CD14-positive monocyte (primary cell): ENCODE measurements at regions not wholly inside any gene's neighbourhood (a gene's known extent, or its start where the extent isn't known, plus 50 kb on each side); places are given as distances from the start of the nearest gene placed in this dataset.

Experiments
- DNase-seq, 3 donors: peaks; one replicate each; pipeline ENCODE4 v3.0.0-alpha.2; 2011 to 2022
- H2AFZ ChIP-seq: 2 replicates; pipeline ENCODE4 v1.6.0; 2012; ENCODE audit warnings: mild to moderate bottlenecking, low read depth, low read length, inconsistent platforms; ENCODE audit not compliant: insufficient read depth, poor library complexity, severe bottlenecking
- H3K27ac ChIP-seq, 2 donors: 1 replicate in 1 of 2; 2 replicates in 1 of 2; pipeline ENCODE4 v1.5.1; 2012 to 2013; ENCODE audit warnings: low read length in 2 of 2, control low read depth in 1 of 2, inconsistent platforms in 1 of 2, low read depth in 1 of 2, mild to moderate bottlenecking in 1 of 2
- H3K27me3 ChIP-seq, 2 donors: one replicate each; pipeline versions ENCODE4 v1.6.0 to v1.6.1; 2011 to 2013; ENCODE audit warnings: low read length in 2 of 2; ENCODE audit not compliant: control insufficient read depth in 2 of 2, insufficient read depth in 2 of 2
- H3K36me3 ChIP-seq, 2 donors: replicated peaks in 1 of 2; 1 replicate in 1 of 2; 2 replicates in 1 of 2; pipeline versions ENCODE4 v1.5.1 to v1.6.1; 2012 to 2013; ENCODE audit warnings: low read length in 2 of 2, control low read depth in 1 of 2, inconsistent platforms in 1 of 2, mild to moderate bottlenecking in 1 of 2; ENCODE audit not compliant: insufficient read depth in 2 of 2, control insufficient read depth in 1 of 2
- H3K4me1 ChIP-seq, 2 donors: 1 replicate in 1 of 2; 2 replicates in 1 of 2; pipeline versions ENCODE4 v1.5.1 to v1.6.1; 2012 to 2013; ENCODE audit warnings: low read length in 2 of 2, control low read depth in 1 of 2, inconsistent platforms in 1 of 2, mild to moderate bottlenecking in 1 of 2, moderate library complexity in 1 of 2; ENCODE audit not compliant: insufficient read depth in 2 of 2, control insufficient read depth in 1 of 2
- H3K4me2 ChIP-seq: replicated peaks from 2 replicates; pipeline ENCODE3; 2012; ENCODE audit warnings: low read length, moderate library complexity, mild to moderate bottlenecking; ENCODE audit not compliant: poor library complexity, severe bottlenecking; ENCODE audit errors: extremely low read depth
- H3K4me3 ChIP-seq, 3 experiments: fragments of 200-600 bp in 1 of 3; sonication (generic) in 1 of 3; replicated peaks in 1 of 3; 1 replicate in 2 of 3; 2 replicates in 1 of 3; pipeline ENCODE4 v1.5.1; 2011 to 2013; ENCODE audit warnings: low read length in 3 of 3, mild to moderate bottlenecking in 3 of 3, control low read depth in 2 of 3, low read depth in 2 of 3, inconsistent platforms in 1 of 3, moderate library complexity in 1 of 3
- H3K79me2 ChIP-seq: 2 replicates; pipeline ENCODE4 v1.6.0; 2012; ENCODE audit warnings: mild to moderate bottlenecking, control low read depth, inconsistent platforms, low read length, moderate library complexity; ENCODE audit not compliant: insufficient read depth
- H3K9ac ChIP-seq: 2 replicates; pipeline ENCODE4 v1.6.0; 2017; ENCODE audit warnings: low read length, mild to moderate bottlenecking; ENCODE audit not compliant: insufficient read depth, poor library complexity, severe bottlenecking
- H3K9me3 ChIP-seq, 2 donors: replicated peaks in 1 of 2; 1 replicate in 1 of 2; 2 replicates in 1 of 2; pipeline versions ENCODE4 v1.5.1 to v1.6.1; 2012 to 2013; ENCODE audit warnings: low read length in 2 of 2, control low read depth in 1 of 2; ENCODE audit not compliant: control insufficient read depth in 1 of 2, insufficient read depth in 1 of 2
- H4K20me1 ChIP-seq: 2 replicates; pipeline ENCODE4 v1.6.0; 2012; ENCODE audit warnings: mild to moderate bottlenecking, low read length, control low read depth, moderate library complexity; ENCODE audit not compliant: insufficient read depth
- H3K27ac Mint-ChIP-seq, 7 donors: one replicate each; pipeline ENCODE4 v1.8.0; 2020; ENCODE audit warnings: mild to moderate bottlenecking in 7 of 7, mixed read lengths in 7 of 7, moderate library complexity in 6 of 7, inconsistent platforms in 2 of 7
- H3K27me3 Mint-ChIP-seq, 3 donors: one replicate each; pipeline ENCODE4 v1.8.0; 2021 to 2022; ENCODE audit warnings: low read depth in 3 of 3, mild to moderate bottlenecking in 3 of 3, mixed read lengths in 3 of 3, moderate library complexity in 3 of 3, inconsistent platforms in 1 of 3
- H3K36me3 Mint-ChIP-seq, 2 donors: one replicate each; pipeline ENCODE4 v1.8.0; 2020; ENCODE audit warnings: mixed read lengths in 2 of 2, inconsistent platforms in 1 of 2, mild to moderate bottlenecking in 1 of 2
- H3K4me1 Mint-ChIP-seq: one replicate; pipeline ENCODE4 v1.8.0; 2020; ENCODE audit warnings: mild to moderate bottlenecking, mixed read lengths
- H3K4me3 Mint-ChIP-seq, 2 donors: one replicate each; pipeline ENCODE4 v1.8.0; 2020; ENCODE audit warnings: mild to moderate bottlenecking in 2 of 2, mixed read lengths in 2 of 2, moderate library complexity in 1 of 2
- H3K9me3 Mint-ChIP-seq, 7 donors: one replicate each; pipeline ENCODE4 v1.8.0; 2020 to 2022; ENCODE audit warnings: mixed read lengths in 7 of 7, mild to moderate bottlenecking in 6 of 7, moderate library complexity in 6 of 7, inconsistent platforms in 2 of 7
- CTCF ChIP-seq: fragments of 200-600 bp; IDR thresholded peaks from one replicate; pipeline ENCODE4 v1.8.0; 2022; ENCODE audit warnings: antibody characterized with exemption, mild to moderate bottlenecking
- WGBS: methylation state at CpG from one replicate; pipeline ENCODE4 v1.1.5; 2013; ENCODE audit warnings: missing lambda C conversion rate; ENCODE audit not compliant: insufficient coverage; 5-methylcytosine and 5-hydroxymethylcytosine counted together
- intact Hi-C, 2 donors: fragments of 100-400 bp; cut with micrococcal nuclease; formaldehyde crosslinking; loops; one replicate each; pipeline versions ENCODE4 v1.15.0 to v1.15.1; 2023

- no peaks in the 10 kb centered on the region for H3K36me3 ChIP-seq
- H3K27me3 ChIP-seq, result no peaks in the 10 kb centered on the region
- H3K27me3 Mint-ChIP-seq, result peaks cover 5 to 9% (median 7%) of the 10 kb centered on the region in 3 donors
- H3K27ac Mint-ChIP-seq, result no peak overlapping the region
- H3K9me3 Mint-ChIP-seq, result no peaks in the 10 kb centered on the region
- peaks cover 6 to 15% of the 10 kb centered on the region in 2 donors for H3K4me1 ChIP-seq
- H3K79me2 ChIP-seq, result no peaks in the 10 kb centered on the region
- 100% methylated on average over 1 of the region's 1 CpG for whole genome bisulfite sequencing
- no peak overlapping the region for H3K27ac ChIP-seq
- H2AFZ ChIP-seq, result no peak overlapping the region
- no peaks in the 10 kb centered on the region for H4K20me1 ChIP-seq
- no peak overlapping the region for H3K4me2 ChIP-seq
- no peak overlapping the region for H3K9ac ChIP-seq
- H3K9me3 ChIP-seq, result no peaks in the 10 kb centered on the region
- H3K4me3 ChIP-seq, result no peak overlapping the region
- intact Hi-C loops, result no loop called here
- TF ChIP-seq CTCF, result no peak
- peaks cover 16% of the 10 kb centered on the region for H3K4me1 Mint-ChIP-seq
- H3K36me3 Mint-ChIP-seq, result no peaks in the 10 kb centered on the region
- H3K4me3 Mint-ChIP-seq, result no peak overlapping the region
- DNase-seq, result no peak
These were observed 102.5 kb upstream of the CDH5 start for GRCh38 chr16:66263973-66264310.

GRCh38 chr16:66263168-66263972, 103.1 kb upstream of the CDH5 start:
- Mint-ChIP-seq H3K27me3 (peaks cover 6 to 9% (median 6%) of the 10 kb centered on the region in 3 donors), H3K36me3 (no peaks in the 10 kb centered on the region), H3K9me3 (no peaks in the 10 kb centered on the region), H3K4me1 (peaks cover 16% of the 10 kb centered on the region), H3K27ac (no peak overlapping the region), H3K4me3 (no peak overlapping the region)
- TF ChIP-seq CTCF, result no peak
- intact Hi-C loops, result no loop called here
- Histone ChIP-seq H3K4me1 (peaks cover 6 to 15% of the 10 kb centered on the region in 2 donors), H4K20me1 (no peaks in the 10 kb centered on the region), H3K79me2 (no peaks in the 10 kb centered on the region), H3K4me3 (no peak overlapping the region), H3K9me3 (no peaks in the 10 kb centered on the region), H2AFZ (no peak overlapping the region), H3K4me2 (no peak overlapping the region), H3K9ac (no peak overlapping the region), H3K27ac (no peak overlapping the region), H3K36me3 (no peaks in the 10 kb centered on the region), H3K27me3 (no peaks in the 10 kb centered on the region)
- 94% methylated on average over 4 of the region's 6 CpGs for WGBS
- no peak for DNase-seq
